ENCODE measurements at regions not wholly inside any gene's neighbourhood (a gene's known extent, or its start where the extent isn't known, plus 50 kb on each side); places are given as distances from the start of the nearest gene placed in this dataset.

DNA sequence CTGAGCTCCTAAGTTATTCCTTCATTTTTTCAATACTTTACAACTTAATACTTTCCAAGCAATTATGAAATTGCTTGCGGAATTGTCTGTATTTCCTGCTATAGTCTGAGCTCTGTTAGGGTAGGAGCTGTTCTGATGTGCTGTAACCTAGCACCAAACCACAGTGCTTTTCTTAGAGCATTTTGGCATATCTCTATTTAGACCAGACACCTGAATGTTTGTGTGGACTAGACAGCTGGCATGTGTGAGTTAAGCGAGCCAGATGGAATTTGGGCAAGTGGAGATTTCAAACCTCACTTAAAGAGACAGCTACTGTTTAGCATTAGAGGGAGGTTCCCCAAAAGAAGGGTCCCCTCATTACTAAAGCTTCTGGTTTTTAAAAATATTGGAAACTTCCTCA is 106.1 kb downstream of the RWDD3 start:
- TF ChIP-seq, protein P1, sequence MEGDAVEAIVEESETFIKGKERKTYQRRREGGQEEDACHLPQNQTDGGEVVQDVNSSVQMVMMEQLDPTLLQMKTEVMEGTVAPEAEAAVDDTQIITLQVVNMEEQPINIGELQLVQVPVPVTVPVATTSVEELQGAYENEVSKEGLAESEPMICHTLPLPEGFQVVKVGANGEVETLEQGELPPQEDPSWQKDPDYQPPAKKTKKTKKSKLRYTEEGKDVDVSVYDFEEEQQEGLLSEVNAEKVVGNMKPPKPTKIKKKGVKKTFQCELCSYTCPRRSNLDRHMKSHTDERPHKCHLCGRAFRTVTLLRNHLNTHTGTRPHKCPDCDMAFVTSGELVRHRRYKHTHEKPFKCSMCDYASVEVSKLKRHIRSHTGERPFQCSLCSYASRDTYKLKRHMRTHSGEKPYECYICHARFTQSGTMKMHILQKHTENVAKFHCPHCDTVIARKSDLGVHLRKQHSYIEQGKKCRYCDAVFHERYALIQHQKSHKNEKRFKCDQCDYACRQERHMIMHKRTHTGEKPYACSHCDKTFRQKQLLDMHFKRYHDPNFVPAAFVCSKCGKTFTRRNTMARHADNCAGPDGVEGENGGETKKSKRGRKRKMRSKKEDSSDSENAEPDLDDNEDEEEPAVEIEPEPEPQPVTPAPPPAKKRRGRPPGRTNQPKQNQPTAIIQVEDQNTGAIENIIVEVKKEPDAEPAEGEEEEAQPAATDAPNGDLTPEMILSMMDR (IDR thresholded peaks at IDR 0.05; ENCODE audit: insufficient read depth, low read length) = no peak
- TF ChIP-seq, protein P2, sequence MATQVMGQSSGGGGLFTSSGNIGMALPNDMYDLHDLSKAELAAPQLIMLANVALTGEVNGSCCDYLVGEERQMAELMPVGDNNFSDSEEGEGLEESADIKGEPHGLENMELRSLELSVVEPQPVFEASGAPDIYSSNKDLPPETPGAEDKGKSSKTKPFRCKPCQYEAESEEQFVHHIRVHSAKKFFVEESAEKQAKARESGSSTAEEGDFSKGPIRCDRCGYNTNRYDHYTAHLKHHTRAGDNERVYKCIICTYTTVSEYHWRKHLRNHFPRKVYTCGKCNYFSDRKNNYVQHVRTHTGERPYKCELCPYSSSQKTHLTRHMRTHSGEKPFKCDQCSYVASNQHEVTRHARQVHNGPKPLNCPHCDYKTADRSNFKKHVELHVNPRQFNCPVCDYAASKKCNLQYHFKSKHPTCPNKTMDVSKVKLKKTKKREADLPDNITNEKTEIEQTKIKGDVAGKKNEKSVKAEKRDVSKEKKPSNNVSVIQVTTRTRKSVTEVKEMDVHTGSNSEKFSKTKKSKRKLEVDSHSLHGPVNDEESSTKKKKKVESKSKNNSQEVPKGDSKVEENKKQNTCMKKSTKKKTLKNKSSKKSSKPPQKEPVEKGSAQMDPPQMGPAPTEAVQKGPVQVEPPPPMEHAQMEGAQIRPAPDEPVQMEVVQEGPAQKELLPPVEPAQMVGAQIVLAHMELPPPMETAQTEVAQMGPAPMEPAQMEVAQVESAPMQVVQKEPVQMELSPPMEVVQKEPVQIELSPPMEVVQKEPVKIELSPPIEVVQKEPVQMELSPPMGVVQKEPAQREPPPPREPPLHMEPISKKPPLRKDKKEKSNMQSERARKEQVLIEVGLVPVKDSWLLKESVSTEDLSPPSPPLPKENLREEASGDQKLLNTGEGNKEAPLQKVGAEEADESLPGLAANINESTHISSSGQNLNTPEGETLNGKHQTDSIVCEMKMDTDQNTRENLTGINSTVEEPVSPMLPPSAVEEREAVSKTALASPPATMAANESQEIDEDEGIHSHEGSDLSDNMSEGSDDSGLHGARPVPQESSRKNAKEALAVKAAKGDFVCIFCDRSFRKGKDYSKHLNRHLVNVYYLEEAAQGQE (IDR thresholded peaks at IDR 0.05; ENCODE audit: insufficient replicate concordance, low read depth) = no peak
- TF ChIP-seq POLR2AphosphoS5 (IDR thresholded peaks at IDR 0.05; ENCODE audit: low read depth) = no peak
